Renal cortical epithelial cell (primary cell): ENCODE measurements at regions not wholly inside any gene's neighbourhood (a gene's known extent, or its start where the extent isn't known, plus 50 kb on each side); places are given as distances from the start of the nearest gene placed in this dataset.
"Not testable (repeated sequence)": the region's sequence is repeated elsewhere in the genome, so short reads cannot be mapped to it uniquely, and the experiment has no call there.

ENCODE experiments used
- DNase-seq: peaks from one replicate; pipeline ENCODE4 v3.0.0-alpha.2; 2011; ENCODE audit warnings: low read depth

GRCh38 chr5:126274076-126274762 is 149.0 kb upstream of the GRAMD2B start:
- peak; percentile 31 for DNase-seq

DNA sequence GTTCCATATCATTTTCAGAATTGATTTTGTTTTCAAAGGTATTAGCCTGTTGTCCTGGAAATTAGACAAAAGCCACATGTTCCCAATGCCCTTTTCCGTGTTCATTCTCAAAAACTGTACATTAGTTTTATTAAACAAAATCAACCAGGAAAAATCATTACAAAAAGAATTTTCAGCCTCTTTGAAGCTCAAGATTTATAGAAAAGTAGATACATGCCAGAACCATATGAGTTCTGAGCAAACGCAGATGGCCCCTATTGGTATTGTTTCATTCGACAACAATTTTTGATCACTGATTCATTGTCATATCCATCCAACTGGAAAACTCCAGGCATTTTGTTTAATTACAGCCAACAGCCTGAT is 148.5 kb upstream of the GRAMD2B start:
- DNase-seq = no peak

GRCh38 chr5:126277762-126278161 is 145.4 kb upstream of the GRAMD2B start:
- no peak for DNase-seq

- no peak for DNase-seq
These were observed 142.9 kb upstream of the GRAMD2B start for GRCh38 chr5:126280343-126280742.

- no peak for DNase-seq
These were observed 142.4 kb upstream of the GRAMD2B start for GRCh38 chr5:126280846-126281245.

DNA sequence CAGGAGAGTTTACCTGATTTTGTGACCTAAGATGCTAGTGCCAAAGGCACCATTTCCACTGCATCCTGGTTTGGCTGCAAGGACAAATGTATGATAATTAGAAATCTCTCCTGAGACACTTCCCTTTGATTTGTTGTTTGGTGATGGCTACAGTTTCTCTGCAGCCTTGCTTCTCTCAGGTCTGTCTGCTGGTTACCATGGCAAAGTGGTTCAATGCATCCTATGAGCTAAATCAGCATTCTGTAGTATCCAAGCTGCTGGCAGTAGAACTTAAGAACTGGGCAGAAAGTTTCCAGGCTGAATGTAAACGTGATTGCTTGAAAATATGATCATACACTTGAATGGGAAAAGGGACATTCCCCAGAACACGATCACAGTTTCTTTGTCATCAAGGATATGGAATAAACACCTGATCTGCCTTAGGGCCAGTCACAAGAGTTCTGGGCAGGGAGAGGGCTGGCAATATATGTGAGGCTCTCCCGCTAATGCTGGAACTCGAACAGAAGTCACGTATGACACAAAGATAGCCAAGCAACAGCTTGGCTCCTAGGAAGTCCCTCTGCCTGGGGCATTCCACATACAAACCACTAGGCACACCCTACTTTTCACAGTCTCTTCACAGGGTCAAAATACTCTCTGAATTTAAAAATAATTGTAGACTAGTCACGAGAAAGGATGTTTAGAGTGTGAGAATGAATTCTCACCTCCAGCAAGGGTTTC is 138.1 kb upstream of the GRAMD2B start:
- DNase-seq = no peak

GRCh38 chr5:126296121-126296520 is 127.1 kb upstream of the GRAMD2B start:
- not testable (repeated sequence) for DNase-seq

GRCh38 chr5:126300293-126300692 is 122.9 kb upstream of the GRAMD2B start:
- no peak for DNase-seq

DNA sequence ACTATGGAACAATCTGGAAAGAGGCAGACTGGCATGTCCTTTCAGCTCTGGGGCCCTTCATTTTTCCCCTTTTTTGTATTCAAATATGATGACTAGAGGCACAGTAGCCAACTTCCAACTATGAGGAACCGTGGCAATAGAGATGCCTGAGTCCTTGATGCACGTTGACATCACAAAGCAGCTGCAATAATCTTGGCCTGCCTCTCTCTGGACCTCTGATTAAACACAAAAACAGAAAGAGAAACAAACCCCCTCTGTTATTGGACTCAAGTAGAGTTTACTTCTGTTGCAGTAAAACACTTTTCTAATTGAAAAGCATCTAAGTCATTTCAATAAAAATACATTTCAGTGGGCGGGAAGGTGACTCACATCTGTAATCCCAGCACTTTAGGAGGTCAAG is 122.2 kb upstream of the GRAMD2B start:
- DNase-seq = no peak

DNA sequence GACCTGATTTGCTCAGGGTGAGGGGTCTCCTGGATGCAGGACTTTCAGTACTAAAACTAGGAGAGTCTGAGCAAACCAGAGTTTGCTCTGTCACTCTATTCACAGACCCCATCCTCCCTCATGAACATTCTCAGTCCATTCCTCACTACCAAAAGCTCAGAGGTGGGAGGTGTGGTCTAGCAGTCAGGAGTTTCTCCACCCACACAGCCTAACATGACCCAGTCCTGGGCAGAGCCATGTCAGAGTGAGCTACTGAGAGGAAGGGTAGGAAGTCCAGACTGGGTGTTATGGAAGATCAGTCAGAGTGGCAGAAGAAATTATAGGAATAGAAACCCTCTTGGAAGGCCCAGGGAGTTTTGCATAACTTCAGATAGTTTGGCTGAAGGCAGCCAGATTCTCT is 113.3 kb upstream of the GRAMD2B start:
- DNase-seq = peak; percentile 42

GRCh38 chr5:126311766-126312165 is 111.4 kb upstream of the GRAMD2B start:
- no peak for DNase-seq

DNA sequence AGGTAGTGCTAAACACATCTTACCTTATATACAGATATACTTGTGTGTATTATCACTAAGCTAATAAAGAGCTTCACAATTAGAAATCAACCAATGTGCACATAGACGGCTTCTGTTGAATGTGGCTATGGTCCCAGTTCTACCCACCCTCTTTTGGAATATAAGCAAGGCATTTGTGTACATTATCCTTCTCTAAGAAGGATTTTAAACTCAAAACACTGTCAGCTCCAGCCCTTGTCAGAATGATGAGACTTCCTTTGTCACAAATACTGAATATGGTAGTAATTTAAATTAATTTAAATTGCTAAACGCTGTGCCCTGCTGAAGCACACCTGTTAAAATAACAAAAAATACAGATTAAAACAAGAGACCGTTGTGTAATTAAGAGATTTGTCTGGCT is 107.9 kb upstream of the GRAMD2B start:
- DNase-seq = no peak

DNA sequence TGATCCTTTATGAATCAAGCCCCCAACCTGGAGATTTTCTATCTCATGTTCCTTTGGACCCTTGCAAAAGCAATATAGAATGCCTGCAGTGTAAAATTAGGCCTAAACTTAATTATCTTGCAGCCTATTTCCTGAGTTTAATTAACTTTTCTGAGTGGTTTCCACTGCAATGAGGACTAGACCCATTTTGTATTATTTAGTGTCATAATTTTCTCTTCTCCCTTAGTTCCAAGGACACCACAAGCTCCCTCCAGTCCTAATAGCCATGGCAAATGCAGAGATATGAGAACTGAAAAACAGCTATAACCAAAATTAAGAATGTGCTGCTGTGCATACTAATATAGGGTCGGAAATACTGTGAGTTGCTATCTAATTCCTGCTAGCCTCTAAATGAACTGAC is 90.9 kb upstream of the GRAMD2B start:
- no peak for DNase-seq

GRCh38 chr5:126334760-126335159 is 88.4 kb upstream of the GRAMD2B start:
- no peak for DNase-seq

DNA sequence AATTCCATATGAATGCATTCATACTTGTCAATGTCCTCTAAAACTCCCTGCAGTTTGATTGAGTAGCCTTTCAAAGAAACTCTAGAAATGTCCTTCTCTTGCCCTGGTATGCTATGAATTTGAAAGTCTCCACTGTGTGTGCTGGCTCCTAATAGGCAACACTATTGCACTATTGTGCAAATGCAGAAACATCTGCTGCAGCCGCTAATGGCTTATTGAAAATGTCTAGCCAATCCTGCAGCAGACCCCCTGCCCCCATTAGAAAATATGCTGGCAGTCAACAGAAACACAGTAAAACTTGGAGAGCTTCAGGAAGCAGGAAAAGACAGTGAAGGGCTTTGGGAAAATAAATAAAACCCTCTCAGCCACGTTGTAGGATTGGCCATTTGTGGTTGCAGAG is 87.3 kb upstream of the GRAMD2B start:
- no peak for DNase-seq

DNA sequence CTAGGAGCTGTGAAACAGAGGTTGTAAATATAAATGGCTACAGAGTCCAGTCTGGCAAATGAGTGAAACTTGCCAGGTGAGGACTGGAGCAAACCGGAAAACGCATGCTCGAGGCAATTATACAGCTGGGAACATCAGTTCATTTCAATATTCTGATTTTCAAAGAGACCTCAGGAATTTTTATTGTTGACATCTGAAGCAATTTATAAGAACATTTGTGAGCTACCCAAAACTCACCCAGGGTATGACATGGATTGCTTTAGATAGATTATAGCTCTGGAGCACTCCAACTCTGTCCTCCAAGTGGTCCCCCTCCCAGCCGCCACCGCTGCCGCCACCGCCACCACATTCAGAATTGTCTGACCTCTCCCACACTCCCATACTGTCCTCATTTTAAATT is 84.6 kb upstream of the GRAMD2B start:
- DNase-seq = peak; percentile 46

DNA sequence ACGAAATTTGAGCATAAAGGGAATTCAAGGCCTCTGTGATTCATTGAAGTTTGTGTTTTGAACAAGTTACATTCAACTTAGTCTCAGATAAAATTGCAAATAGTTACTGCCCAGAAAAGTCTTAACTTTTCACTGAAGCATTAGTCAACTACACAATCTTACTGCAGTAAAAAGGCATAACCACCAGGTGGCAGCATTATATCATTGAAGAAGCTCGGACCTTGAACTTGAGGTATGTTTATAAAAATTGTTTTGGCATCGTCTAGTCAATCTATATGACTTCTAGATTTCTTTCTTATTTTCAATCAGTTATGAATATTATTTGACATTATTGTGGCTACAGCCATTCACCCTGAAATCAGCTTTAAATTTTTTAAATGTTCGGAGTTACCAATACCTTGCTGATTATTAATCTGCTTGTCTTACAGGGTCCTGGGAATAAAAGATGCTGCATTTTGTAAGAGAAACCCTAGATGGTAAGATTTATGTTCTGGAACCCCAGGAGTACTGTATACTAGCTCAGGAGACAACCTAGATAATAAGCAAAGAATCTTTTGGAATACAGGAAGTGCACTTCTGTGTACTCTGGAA is 83.9 kb upstream of the GRAMD2B start:
- DNase-seq = peak; percentile 72

DNA sequence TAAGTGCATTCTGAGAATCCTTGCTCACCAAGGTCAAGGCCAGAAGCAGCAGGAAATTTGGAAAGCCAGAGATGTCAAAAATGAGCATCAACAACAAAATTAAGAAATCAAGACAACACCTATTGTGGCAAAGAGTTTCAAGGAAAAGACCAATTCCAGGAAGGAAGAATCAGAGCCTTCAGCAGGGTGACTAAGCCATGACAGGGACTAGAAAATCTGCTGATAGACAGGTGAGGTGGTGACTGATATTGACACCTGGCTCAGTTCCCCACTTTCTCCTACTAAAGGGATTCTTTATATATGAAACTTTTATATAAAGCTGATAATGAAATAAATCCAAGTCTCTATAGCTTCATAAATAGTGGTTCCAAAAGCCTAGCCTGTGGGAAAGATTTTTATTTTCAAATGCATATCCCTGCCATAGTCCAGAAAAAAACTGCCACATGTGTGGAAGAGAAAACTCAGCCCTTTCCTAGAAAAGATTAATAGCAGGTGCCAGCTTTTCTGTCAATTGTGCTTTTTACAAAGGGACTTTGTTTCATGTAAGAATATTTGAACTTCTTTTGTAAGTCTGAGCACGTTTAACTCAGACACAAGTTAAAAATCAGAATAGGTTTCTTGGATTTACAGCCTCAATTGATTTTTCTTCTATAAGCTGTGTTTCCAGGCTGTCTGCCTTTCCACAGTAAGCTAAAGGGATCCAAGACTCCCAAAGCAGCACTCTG is 81.1 kb upstream of the GRAMD2B start:
- no peak for DNase-seq

DNA sequence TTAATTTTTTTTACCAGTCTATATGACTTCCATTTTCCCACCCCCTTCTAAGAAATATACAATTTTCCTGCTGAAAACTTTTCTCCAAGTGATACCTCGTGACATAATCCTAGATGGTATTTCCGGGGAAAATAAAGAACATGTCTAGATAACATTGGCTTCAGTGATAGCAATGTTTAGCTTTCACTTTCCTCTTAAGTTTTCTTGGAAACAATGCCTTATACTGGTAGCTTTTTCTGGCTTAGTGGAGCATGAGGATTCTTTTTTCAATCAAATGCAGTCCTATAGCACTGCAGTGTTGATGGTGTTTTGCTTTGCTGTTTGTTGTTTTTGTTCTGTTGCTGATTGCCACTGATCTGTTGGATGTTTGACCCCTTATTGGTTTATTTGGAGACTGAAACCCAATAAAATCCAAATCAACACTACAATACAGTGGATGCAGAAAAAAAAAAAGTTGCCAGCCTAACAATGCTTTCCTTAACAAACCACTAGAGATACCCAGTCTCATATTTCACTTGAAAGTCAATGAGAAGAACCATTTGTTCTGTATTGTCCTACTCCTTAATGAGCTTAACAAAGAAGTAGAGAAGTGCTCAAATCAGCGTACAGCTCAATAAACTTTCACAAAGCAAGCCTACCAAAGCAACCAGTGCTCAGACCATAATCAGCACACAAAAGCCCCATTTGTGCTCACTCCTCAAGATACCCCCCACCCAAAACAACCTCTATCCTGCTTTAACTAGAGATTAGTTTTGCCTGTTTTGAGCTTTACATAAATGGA is 74.2 kb upstream of the GRAMD2B start:
- DNase-seq = no peak

DNA sequence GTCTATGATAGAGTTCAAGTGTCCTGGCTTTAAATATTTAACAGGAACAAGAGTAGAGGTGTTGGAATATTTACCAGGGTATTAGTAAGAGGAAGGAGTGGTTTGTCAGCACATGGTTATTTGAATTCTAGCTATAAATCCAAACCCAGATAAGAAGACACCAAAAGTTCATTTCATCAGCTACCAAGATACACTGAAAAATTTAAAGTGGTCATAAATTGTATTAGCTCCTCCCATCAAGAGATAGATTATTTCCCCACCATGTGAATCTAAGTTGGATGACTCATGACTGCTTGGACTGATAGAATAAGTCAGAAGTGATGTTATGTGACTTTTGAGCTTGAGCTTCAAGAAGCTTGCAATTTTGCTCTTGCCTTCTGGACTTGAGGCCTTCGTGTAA is 72.1 kb upstream of the GRAMD2B start:
- peak; percentile 85 for DNase-seq

DNA sequence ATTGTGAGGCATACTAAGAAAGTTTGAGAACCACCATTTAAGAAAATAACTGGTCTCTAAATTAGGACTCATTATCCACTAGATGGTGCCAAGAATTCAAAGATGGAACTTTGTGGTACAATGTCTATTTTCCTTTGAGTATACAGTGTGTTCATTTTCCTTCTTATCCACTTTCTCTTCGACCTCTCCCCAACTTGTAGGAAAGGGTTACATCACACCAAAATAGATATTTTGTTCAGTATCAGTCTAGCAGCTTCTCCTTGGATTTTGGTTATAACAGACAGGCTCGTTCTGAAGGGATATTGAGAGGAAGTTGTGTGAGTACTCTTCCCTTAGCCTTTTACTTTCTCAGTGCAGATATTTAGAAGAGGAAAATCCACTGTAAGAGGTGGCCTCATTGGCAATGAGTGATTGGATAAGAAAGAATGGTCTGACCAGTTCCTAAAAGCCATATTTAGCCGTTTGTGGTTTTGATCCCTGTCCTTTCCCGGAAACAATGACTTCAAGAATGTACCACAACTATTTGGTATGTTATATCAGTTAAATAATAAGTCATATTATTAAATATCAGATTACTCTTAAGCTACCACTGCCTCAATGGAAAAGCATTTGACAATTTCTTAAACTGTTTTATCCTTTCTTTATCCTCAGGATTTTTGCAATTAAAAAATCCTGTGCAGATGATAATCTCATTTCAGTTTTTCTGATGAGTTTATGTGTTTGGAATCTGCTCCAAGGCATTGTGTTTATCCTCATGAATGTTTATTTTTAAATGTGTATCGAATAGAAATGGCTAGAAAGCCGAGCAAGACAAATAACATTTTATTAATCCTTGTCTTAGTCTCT is 69.0 kb upstream of the GRAMD2B start:
- peak; percentile 95 for DNase-seq
